GM23248 (cell line): ENCODE measurements at regions not wholly inside any gene's neighbourhood (a gene's known extent, or its start where the extent isn't known, plus 50 kb on each side); places are given as distances from the start of the nearest gene placed in this dataset.

ENCODE experiments used
- EZH2 ChIP-seq: fragments of 200-600 bp; sonication (generic); IDR thresholded peaks from 2 replicates; pipeline ENCODE4 v1.6.1; 2018; ENCODE audit warnings: antibody characterized with exemption, mild to moderate bottlenecking; ENCODE audit not compliant: insufficient read depth, poor library complexity, severe bottlenecking
- EZH2phosphoT487 ChIP-seq: fragments of 200-600 bp; sonication (generic); IDR thresholded peaks from 2 replicates; pipeline ENCODE4 v1.6.1; 2018; ENCODE audit warnings: antibody characterized with exemption, moderate library complexity, mild to moderate bottlenecking, low read depth; ENCODE audit not compliant: insufficient read depth

GRCh38 chr1:5250336-5250735, 595.9 kb downstream of the AJAP1 start:
- TF ChIP-seq EZH2phosphoT487, result no peak
- no peak for TF ChIP-seq EZH2
